IMR-90 (cell line): ENCODE measurements at regions not wholly inside any gene's neighbourhood (a gene's known extent, or its start where the extent isn't known, plus 50 kb on each side); places are given as distances from the start of the nearest gene placed in this dataset.
"Not testable (repeated sequence)": the region's sequence is repeated elsewhere in the genome, so short reads cannot be mapped to it uniquely, and the experiment has no call there.

ENCODE experiments used
- CTCF ChIP-seq: conservative IDR thresholded peaks from 2 replicates; pipeline ENCODE4 v1.5.1; 2012; ENCODE audit warnings: mild to moderate bottlenecking, low read depth, low read length, improper control_type of control experiment
- TF ChIP-seq, protein P1 (sequence below): fragments of 150-350 bp; IDR thresholded peaks from 2 replicates; pipeline ENCODE4 v1.6.1; 2016; ENCODE audit warnings: low read depth, mild to moderate bottlenecking, low read length, moderate library complexity, borderline replicate concordance

GRCh38 chr17:19474405-19474804 lies 59.2 kb upstream of the SLC47A1 start:
- TF ChIP-seq, protein P1, sequence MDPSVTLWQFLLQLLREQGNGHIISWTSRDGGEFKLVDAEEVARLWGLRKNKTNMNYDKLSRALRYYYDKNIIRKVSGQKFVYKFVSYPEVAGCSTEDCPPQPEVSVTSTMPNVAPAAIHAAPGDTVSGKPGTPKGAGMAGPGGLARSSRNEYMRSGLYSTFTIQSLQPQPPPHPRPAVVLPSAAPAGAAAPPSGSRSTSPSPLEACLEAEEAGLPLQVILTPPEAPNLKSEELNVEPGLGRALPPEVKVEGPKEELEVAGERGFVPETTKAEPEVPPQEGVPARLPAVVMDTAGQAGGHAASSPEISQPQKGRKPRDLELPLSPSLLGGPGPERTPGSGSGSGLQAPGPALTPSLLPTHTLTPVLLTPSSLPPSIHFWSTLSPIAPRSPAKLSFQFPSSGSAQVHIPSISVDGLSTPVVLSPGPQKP, result not testable (repeated sequence)
- TF ChIP-seq CTCF, result not testable (repeated sequence)
